Stimulated activated CD4-positive, alpha-beta T cell treated with anti-CD3 and anti-CD28 coated beads, Interleukin-12 subunit alpha, Interleukin-12 subunit beta, amount 100 ng/mL, for 24 hours (primary cell): ENCODE measurements at regions not wholly inside any gene's neighbourhood (a gene's known extent, or its start where the extent isn't known, plus 50 kb on each side); places are given as distances from the start of the nearest gene placed in this dataset.
"Not testable (repeated sequence)": the region's sequence is repeated elsewhere in the genome, so short reads cannot be mapped to it uniquely, and the experiment has no call there.

Experiments used
- DNase-seq, 2 experiments: peaks; one replicate each; pipeline ENCODE4 v3.0.0-alpha.2; 2020; ENCODE audit warnings: low read depth in 2 of 2

GRCh38 chr15:24488164-24488907 lies 187.2 kb upstream of the NPAP1 start:
- not testable (repeated sequence) for DNase-seq

GRCh38 chr15:24505216-24505615 lies 170.4 kb upstream of the NPAP1 start:
- not testable (repeated sequence) for DNase-seq

- not testable (repeated sequence) for DNase-seq
These were observed 165.9 kb upstream of the NPAP1 start for GRCh38 chr15:24509714-24510113.

DNA sequence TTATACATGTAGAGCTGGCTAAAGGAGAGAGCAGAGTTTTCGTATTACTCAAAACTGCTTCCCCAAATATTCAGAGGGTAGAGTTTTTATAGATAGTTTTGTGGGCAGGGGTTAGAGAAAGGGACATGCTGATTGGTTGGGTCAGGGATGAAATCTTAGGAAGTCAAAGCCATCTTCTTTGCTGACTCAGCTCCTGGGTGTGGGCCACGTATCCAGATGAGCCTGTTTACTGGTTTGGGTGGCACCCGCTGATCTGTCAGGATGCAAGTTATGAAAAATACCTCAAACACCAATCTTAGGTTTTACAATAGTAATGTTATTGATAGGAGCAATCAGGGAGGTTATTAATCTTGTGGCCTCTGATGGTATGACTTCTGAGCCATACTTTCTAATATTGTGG lies 164.0 kb upstream of the NPAP1 start:
- not testable (repeated sequence) for DNase-seq

GRCh38 chr15:24518772-24519171 lies 156.8 kb upstream of the NPAP1 start:
- DNase-seq = not testable (repeated sequence)

- not testable (repeated sequence) for DNase-seq
These were observed 144.3 kb upstream of the NPAP1 start for GRCh38 chr15:24531235-24531634.

DNA sequence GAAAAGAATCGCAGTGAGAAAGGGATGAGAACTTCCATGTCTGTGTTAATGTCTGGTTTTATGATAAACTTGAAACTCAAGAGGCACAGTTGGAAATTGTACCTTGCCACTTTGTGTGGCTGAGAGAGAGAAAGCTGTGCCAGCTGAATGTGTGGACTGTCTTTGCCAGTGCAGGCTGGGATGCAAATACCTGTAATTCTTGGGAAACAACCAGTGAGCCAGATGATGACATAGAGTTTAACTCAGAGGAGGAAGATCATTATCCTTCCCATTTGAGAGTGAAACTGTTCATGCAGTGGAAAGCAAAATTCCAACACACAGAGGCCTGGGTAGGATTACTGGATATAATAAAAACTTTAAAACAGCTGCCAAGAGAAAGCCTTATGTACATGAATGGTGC lies 141.5 kb upstream of the NPAP1 start:
- DNase-seq = not testable (repeated sequence)

GRCh38 chr15:24557281-24557680 lies 118.3 kb upstream of the NPAP1 start:
- not testable (repeated sequence) for DNase-seq

DNA sequence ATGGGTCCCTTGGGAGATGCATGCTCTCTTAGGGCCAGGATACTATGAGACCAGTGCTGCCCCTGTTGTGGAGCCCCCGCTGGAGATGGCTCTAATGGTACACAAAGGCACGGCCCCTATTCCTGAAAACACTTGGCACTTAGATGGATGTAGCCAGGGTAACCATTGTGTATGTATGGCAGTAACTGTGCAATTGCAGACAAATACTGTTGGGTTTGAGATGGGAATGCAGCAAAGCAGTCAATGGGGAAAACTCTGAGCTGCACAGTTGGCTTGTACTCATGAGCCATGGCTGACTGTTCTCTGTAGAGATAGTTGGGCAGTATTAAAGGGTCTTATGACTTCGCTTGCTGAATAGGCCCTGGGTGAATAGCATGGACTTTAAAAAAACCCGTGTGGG lies 67.9 kb upstream of the NPAP1 start:
- DNase-seq = no peak

- DNase-seq = no peak
These were observed 57.9 kb upstream of the NPAP1 start for GRCh38 chr15:24617646-24618045.

DNA sequence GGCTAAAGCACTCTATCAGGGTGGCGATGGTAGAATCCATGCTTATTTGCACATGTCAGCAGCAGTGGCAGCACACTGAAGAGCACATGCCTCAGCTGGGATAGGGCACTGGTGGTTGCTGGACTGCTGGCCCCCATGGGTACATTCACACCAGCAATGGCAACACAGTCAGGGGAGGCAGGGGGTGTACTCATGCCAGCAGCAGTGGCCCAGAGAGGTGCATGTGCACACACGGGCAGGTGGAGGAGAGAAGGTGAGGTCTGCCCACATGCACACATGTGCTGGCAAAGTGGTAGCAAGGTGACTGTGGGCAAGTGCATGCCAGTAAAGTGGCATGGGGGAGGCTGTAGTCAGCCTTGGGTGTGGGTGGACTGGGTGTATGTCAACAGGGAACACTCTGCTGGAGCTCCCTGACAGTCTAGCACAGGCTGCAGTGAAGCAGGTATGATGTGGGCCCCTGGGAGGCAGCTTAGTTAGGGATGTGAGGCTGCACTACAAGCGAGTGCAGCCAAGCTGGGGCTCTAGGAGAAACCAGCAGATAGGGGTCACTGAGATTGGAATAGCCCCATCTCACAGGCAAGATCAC lies 53.9 kb upstream of the NPAP1 start:
- no peak for DNase-seq
